Neural cell (in vitro differentiated cells): ENCODE measurements at regions not wholly inside any gene's neighbourhood (a gene's known extent, or its start where the extent isn't known, plus 50 kb on each side); places are given as distances from the start of the nearest gene placed in this dataset.
A peak's percentile ranks its signal among the peaks of the same experiment; 100 is the strongest.
"Not testable (repeated sequence)": the region's sequence is repeated elsewhere in the genome, so short reads cannot be mapped to it uniquely, and the experiment has no call there.

ENCODE experiments used
- H2AFZ ChIP-seq: fragments of 200-600, 300-800 bp; sonication (generic), shearing (Covaris generic); 2 replicates; pipeline ENCODE4 v1.6.0; 2014; ENCODE audit warnings: low read depth, mild to moderate bottlenecking, antibody characterized with exemption, low read length, moderate library complexity
- H3F3A ChIP-seq: fragments of 200-600 bp; shearing (Covaris generic); 2 replicates; pipeline ENCODE4 v1.6.1; 2016; ENCODE audit warnings: mild to moderate bottlenecking, moderate library complexity, mixed read lengths, antibody characterized with exemption, low read length; ENCODE audit not compliant: insufficient read depth, poor library complexity, severe bottlenecking
- H3K27ac ChIP-seq: fragments of 200-600, 300-800 bp; sonication (generic), shearing (Covaris generic); 2 replicates; pipeline ENCODE4 v1.5.1; 2014; ENCODE audit warnings: mild to moderate bottlenecking, low read length, moderate library complexity
- H3K27me3 ChIP-seq: fragments of 300-800, 200-600 bp; sonication (generic), shearing (Covaris generic); 2 replicates; pipeline ENCODE4 v1.6.0; 2014; ENCODE audit warnings: mild to moderate bottlenecking, low read depth, low read length, moderate library complexity; ENCODE audit not compliant: insufficient read depth
- H3K36me3 ChIP-seq: fragments of 300-800, 200-600 bp; sonication (generic), shearing (Covaris generic); 2 replicates; pipeline ENCODE4 v1.5.1; 2014; ENCODE audit warnings: mild to moderate bottlenecking, antibody characterized with exemption, low read length, moderate library complexity; ENCODE audit not compliant: insufficient read depth
- H3K4me2 ChIP-seq: fragments of 300-800, 200-600 bp; sonication (generic), shearing (Covaris generic); 2 replicates; pipeline ENCODE4 v1.6.0; 2014; ENCODE audit warnings: mild to moderate bottlenecking, low read length
- H3K4me3 ChIP-seq: fragments of 300-800, 200-600 bp; sonication (generic), shearing (Covaris generic); 2 replicates; pipeline ENCODE4 v1.5.1; 2014; ENCODE audit warnings: mild to moderate bottlenecking, low read length, moderate library complexity
- H3K79me2 ChIP-seq: fragments of 200-600 bp; shearing (Covaris generic); replicated peaks from 2 replicates; pipeline ENCODE4 v1.6.0; 2014; ENCODE audit warnings: mild to moderate bottlenecking, low read length, moderate library complexity; ENCODE audit not compliant: insufficient read depth
- H3K9ac ChIP-seq: fragments of 300-800, 200-600 bp; sonication (generic), shearing (Covaris generic); 2 replicates; pipeline ENCODE4 v1.6.1; 2016; ENCODE audit warnings: mild to moderate bottlenecking, low read length, mixed read lengths
- H3K9me2 ChIP-seq: fragments of 200-600 bp; shearing (Covaris generic); 2 replicates; pipeline ENCODE4 v1.6.1; 2016; ENCODE audit warnings: mild to moderate bottlenecking, low read length, mixed read lengths; ENCODE audit not compliant: insufficient read depth
- H3K9me3 ChIP-seq: fragments of 200-600, 300-800 bp; sonication (generic), shearing (Covaris generic); 2 replicates; pipeline ENCODE4 v1.6.1; 2016; ENCODE audit warnings: mild to moderate bottlenecking, mixed run types, low read length, moderate library complexity, mixed read lengths
- H4K20me1 ChIP-seq: fragments of 200-600 bp; shearing (Covaris generic); 2 replicates; pipeline ENCODE4 v1.6.1; 2016; ENCODE audit warnings: mild to moderate bottlenecking, mixed run types; ENCODE audit not compliant: insufficient read depth
- EP300 ChIP-seq: fragments of 450-650 bp; conservative IDR thresholded peaks from 2 replicates; pipeline ENCODE4 v1.6.1; 2014; ENCODE audit warnings: antibody characterized with exemption, mild to moderate bottlenecking, moderate library complexity; ENCODE audit not compliant: poor library complexity, severe bottlenecking
- EZH2 ChIP-seq: fragments of 200-600, 300-800 bp; shearing (Covaris generic), sonication (generic); IDR thresholded peaks from 2 replicates; pipeline ENCODE4 v1.6.1; 2014; ENCODE audit warnings: antibody characterized with exemption, low read length, borderline replicate concordance, mild to moderate bottlenecking; ENCODE audit not compliant: insufficient read depth, poor library complexity, severe bottlenecking
- MXI1 ChIP-seq: fragments of 450-650 bp; conservative IDR thresholded peaks from 2 replicates; pipeline ENCODE4 v1.6.1; 2014; ENCODE audit warnings: antibody characterized with exemption, mild to moderate bottlenecking; ENCODE audit not compliant: poor library complexity, severe bottlenecking
- POLR2AphosphoS5 ChIP-seq: IDR thresholded peaks from 2 replicates; pipeline ENCODE4 v1.6.1; 2012
- RAD21 ChIP-seq: fragments of 450-650 bp; conservative IDR thresholded peaks from 2 replicates; pipeline ENCODE4 v1.6.1; 2014; ENCODE audit warnings: antibody characterized with exemption, mild to moderate bottlenecking, moderate library complexity
- REST ChIP-seq: IDR thresholded peaks from 2 replicates; pipeline ENCODE4 v1.6.1; 2012; ENCODE audit warnings: borderline replicate concordance
- SMC3 ChIP-seq: fragments of 450-650 bp; conservative IDR thresholded peaks from 2 replicates; pipeline ENCODE4 v1.6.1; 2014; ENCODE audit warnings: antibody characterized with exemption, mild to moderate bottlenecking, moderate library complexity; ENCODE audit not compliant: poor library complexity
- TAF1 ChIP-seq: IDR thresholded peaks from 2 replicates; pipeline ENCODE4 v1.6.1; 2012; ENCODE audit warnings: low read depth
- TF ChIP-seq, protein P1 (sequence below): fragments of 450-650 bp; IDR thresholded peaks from 2 replicates; pipeline ENCODE4 v1.5.1; 2014; ENCODE audit warnings: antibody characterized with exemption, mild to moderate bottlenecking, moderate library complexity; ENCODE audit not compliant: poor library complexity, severe bottlenecking

- H3K36me3 ChIP-seq: no peaks in the 10 kb centered on the region
- H3K79me2 ChIP-seq: no peaks in the 10 kb centered on the region
- peak overlapping the region; percentile 69 for H2AFZ ChIP-seq
- H3K9me2 ChIP-seq: no peaks in the 10 kb centered on the region
- H3K27me3 ChIP-seq: no peaks in the 10 kb centered on the region
- H3K4me3 ChIP-seq: peak overlapping the region; percentile 82
- no peaks in the 10 kb centered on the region for H3F3A ChIP-seq
- TF ChIP-seq, protein P1, sequence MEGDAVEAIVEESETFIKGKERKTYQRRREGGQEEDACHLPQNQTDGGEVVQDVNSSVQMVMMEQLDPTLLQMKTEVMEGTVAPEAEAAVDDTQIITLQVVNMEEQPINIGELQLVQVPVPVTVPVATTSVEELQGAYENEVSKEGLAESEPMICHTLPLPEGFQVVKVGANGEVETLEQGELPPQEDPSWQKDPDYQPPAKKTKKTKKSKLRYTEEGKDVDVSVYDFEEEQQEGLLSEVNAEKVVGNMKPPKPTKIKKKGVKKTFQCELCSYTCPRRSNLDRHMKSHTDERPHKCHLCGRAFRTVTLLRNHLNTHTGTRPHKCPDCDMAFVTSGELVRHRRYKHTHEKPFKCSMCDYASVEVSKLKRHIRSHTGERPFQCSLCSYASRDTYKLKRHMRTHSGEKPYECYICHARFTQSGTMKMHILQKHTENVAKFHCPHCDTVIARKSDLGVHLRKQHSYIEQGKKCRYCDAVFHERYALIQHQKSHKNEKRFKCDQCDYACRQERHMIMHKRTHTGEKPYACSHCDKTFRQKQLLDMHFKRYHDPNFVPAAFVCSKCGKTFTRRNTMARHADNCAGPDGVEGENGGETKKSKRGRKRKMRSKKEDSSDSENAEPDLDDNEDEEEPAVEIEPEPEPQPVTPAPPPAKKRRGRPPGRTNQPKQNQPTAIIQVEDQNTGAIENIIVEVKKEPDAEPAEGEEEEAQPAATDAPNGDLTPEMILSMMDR: no peak
- no peak for TF ChIP-seq EZH2
- no peak for TF ChIP-seq SMC3
- TF ChIP-seq RAD21: no peak
- no peak for TF ChIP-seq POLR2AphosphoS5
- no peak for TF ChIP-seq REST
- TF ChIP-seq EP300: no peak
- TF ChIP-seq TAF1: no peak
- TF ChIP-seq MXI1: no peak
- H3K9ac ChIP-seq: peak overlapping the region; percentile 82
- peak overlapping the region; percentile 71 for H3K27ac ChIP-seq
- no peaks in the 10 kb centered on the region for H3K9me3 ChIP-seq
- peak overlapping the region; percentile 40 for H3K4me2 ChIP-seq
- no peaks in the 10 kb centered on the region for H4K20me1 ChIP-seq
Measured at GRCh38 chr1:121518726-121519041, 333.9 kb downstream of the SRGAP2C start.

GRCh38 chr1:121519042-121519755 is 334.4 kb downstream of the SRGAP2C start:
- Histone ChIP-seq H3K79me2 (no peaks in the 10 kb centered on the region), H3K9ac (peak overlapping the region; percentile 82), H3K9me3 (no peaks in the 10 kb centered on the region), H3F3A (no peaks in the 10 kb centered on the region), H3K9me2 (no peaks in the 10 kb centered on the region), H3K4me3 (peak overlapping the region; percentile 82), H3K27me3 (no peaks in the 10 kb centered on the region), H3K36me3 (no peaks in the 10 kb centered on the region), H3K4me2 (peak overlapping the region; percentile 40), H3K27ac (peak overlapping the region; percentile 71), H4K20me1 (no peaks in the 10 kb centered on the region), H2AFZ (peak overlapping the region; percentile 69)
- TF ChIP-seq POLR2AphosphoS5 (peak; percentile 76), REST (peak; percentile 56), RAD21 (no peak), MXI1 (peak; percentile 46), SMC3 (no peak)
- TF ChIP-seq, protein P1: peak; percentile 38

- H3K27me3 ChIP-seq, H4K20me1 ChIP-seq, H3K79me2 ChIP-seq, H3F3A ChIP-seq, H3K9me2 ChIP-seq, H3K36me3 ChIP-seq, H3K9me3 ChIP-seq: not testable (repeated sequence)
- H3K27ac ChIP-seq: peak overlapping the region; percentile 71
- peak overlapping the region; percentile 82 for H3K9ac ChIP-seq
- peak overlapping the region; percentile 69 for H2AFZ ChIP-seq
- peak overlapping the region; percentile 40 for H3K4me2 ChIP-seq
- H3K4me3 ChIP-seq: peak overlapping the region; percentile 82
Measured at GRCh38 chr1:121519756-121520286, 335.0 kb downstream of the SRGAP2C start.
